IMR-90 (cell line): ENCODE measurements at regions not wholly inside any gene's neighbourhood (a gene's known extent, or its start where the extent isn't known, plus 50 kb on each side); places are given as distances from the start of the nearest gene placed in this dataset.

Source experiments
- ATAC-seq: fragments of 200-7000 bp; cut with Tn5 transposase; 2 replicates; pipeline ENCODE4 v1.9.1; 2020; ENCODE audit warnings: low read depth, mild to moderate bottlenecking, moderate library complexity
- BruUV-seq: library from RNA; stranded (reverse); fragments of 400-500 nt; replicated peaks from 2 replicates; lab custom pipeline; 2021; lab: Mats Ljungman, UMichigan
- CTCF ChIA-PET: fragments of 300-600 bp; formaldehyde crosslinking; extraction: SDS; loops from one replicate; lab custom pipeline; 2021; ENCODE audit warnings: antibody characterized with exemption; lab: Yijun Ruan, JAX
- POLR2A ChIA-PET: fragments of 300-600 bp; sonication (Branson Sonifier 250); formaldehyde crosslinking; loops from one replicate; lab custom pipeline; 2022; ENCODE audit warnings: antibody characterized with exemption; ENCODE audit not compliant: unreplicated experiment; lab: Charles Lee
- DNase-seq: peaks from one replicate; pipeline ENCODE4 v3.0.0; 2013
- H2AFZ ChIP-seq: replicated peaks from 2 replicates; pipeline ENCODE3; 2013; ENCODE audit warnings: low read length, mild to moderate bottlenecking; ENCODE audit not compliant: poor library complexity
- H2AK5ac ChIP-seq: 2 replicates; pipeline ENCODE4 v1.6.1; 2013; ENCODE audit warnings: low read depth, low read length, inconsistent platforms
- H2AK9ac ChIP-seq: replicated peaks from 2 replicates; pipeline ENCODE3; 2013; ENCODE audit warnings: mild to moderate bottlenecking, low read depth, low read length, moderate library complexity; ENCODE audit not compliant: poor library complexity
- H2BK120ac ChIP-seq: 2 replicates; pipeline ENCODE4 v1.6.1; 2013; ENCODE audit warnings: low read depth, low read length, inconsistent platforms
- H2BK15ac ChIP-seq: 3 replicates; pipeline ENCODE4 v1.6.1; 2013; ENCODE audit warnings: low read depth, low read length, inconsistent platforms
- H2BK20ac ChIP-seq: 2 replicates; pipeline ENCODE4 v1.6.1; 2013; ENCODE audit warnings: low read depth, mild to moderate bottlenecking, inconsistent platforms, low read length, moderate library complexity
- H2BK5ac ChIP-seq: 2 replicates; pipeline ENCODE4 v1.6.1; 2013; ENCODE audit warnings: mild to moderate bottlenecking, low read depth, low read length, inconsistent platforms; ENCODE audit not compliant: poor library complexity, severe bottlenecking
- H3K14ac ChIP-seq: replicated peaks from 2 replicates; pipeline ENCODE4 v1.6.1; 2013; ENCODE audit warnings: low read depth, low read length, inconsistent platforms
- H3K18ac ChIP-seq: 2 replicates; pipeline ENCODE4 v1.6.1; 2013; ENCODE audit warnings: low read depth, low read length, control low read depth
- H3K23ac ChIP-seq: 2 replicates; pipeline ENCODE4 v1.6.1; 2013; ENCODE audit warnings: low read depth, low read length, inconsistent platforms
- H3K27ac ChIP-seq: 2 replicates; pipeline ENCODE4 v1.5.1; 2013; ENCODE audit warnings: mild to moderate bottlenecking, control low read depth, low read length; ENCODE audit not compliant: insufficient read depth
- H3K27me3 ChIP-seq: 2 replicates; pipeline ENCODE4 v1.6.1; 2013; ENCODE audit warnings: low read length; ENCODE audit not compliant: control insufficient read depth, insufficient read depth
- H3K36me3 ChIP-seq: 2 replicates; pipeline ENCODE4 v1.6.1; 2013; ENCODE audit warnings: low read length, mixed read lengths; ENCODE audit not compliant: control insufficient read depth, insufficient read depth
- H3K4ac ChIP-seq: 2 replicates; pipeline ENCODE4 v1.6.1; 2013; ENCODE audit warnings: low read depth, low read length, inconsistent platforms
- H3K4me1 ChIP-seq: 2 replicates; pipeline ENCODE4 v1.6.1; 2013; ENCODE audit warnings: low read length, mixed read lengths; ENCODE audit not compliant: control insufficient read depth, insufficient read depth
- H3K4me2 ChIP-seq: 2 replicates; pipeline ENCODE4 v1.6.1; 2013; ENCODE audit warnings: low read depth, mild to moderate bottlenecking, control low read depth, low read length, moderate library complexity
- H3K4me3 ChIP-seq: 2 replicates; pipeline ENCODE4 v1.5.1; 2013; ENCODE audit warnings: low read depth, mild to moderate bottlenecking, control low read depth, low read length, moderate library complexity; ENCODE audit not compliant: insufficient read depth
- H3K56ac ChIP-seq: 2 replicates; pipeline ENCODE4 v1.6.1; 2013; ENCODE audit warnings: low read length, inconsistent platforms; ENCODE audit not compliant: insufficient read depth; ENCODE audit errors: extremely low read depth
- H3K79me1 ChIP-seq, 2 experiments: 2 replicates each; pipeline ENCODE4 v1.6.1; 2013; ENCODE audit warnings: low read length in 2 of 2, inconsistent platforms in 1 of 2, low read depth in 1 of 2
- H3K9ac ChIP-seq: 2 replicates; pipeline ENCODE4 v1.6.1; 2013; ENCODE audit warnings: low read depth, low read length, control low read depth
- H3K9me1 ChIP-seq: 2 replicates; pipeline ENCODE4 v1.6.1; 2013; ENCODE audit warnings: low read length, inconsistent platforms; ENCODE audit not compliant: insufficient read depth
- H3K9me3 ChIP-seq: 2 replicates; pipeline ENCODE4 v1.6.1; 2013; ENCODE audit warnings: low read length; ENCODE audit not compliant: control insufficient read depth, insufficient read depth
- H4K20me1 ChIP-seq: 2 replicates; pipeline ENCODE4 v1.6.1; 2013; ENCODE audit warnings: low read length, inconsistent platforms; ENCODE audit not compliant: insufficient read depth
- H4K5ac ChIP-seq: 2 replicates; pipeline ENCODE4 v1.6.1; 2013; ENCODE audit warnings: mild to moderate bottlenecking, low read depth, low read length, control low read depth
- H4K8ac ChIP-seq, 2 experiments: 2 replicates each; pipeline ENCODE4 v1.6.1; 2013; ENCODE audit warnings: low read depth in 2 of 2, low read length in 2 of 2, control low read depth in 1 of 2, inconsistent platforms in 1 of 2
- H4K91ac ChIP-seq: 2 replicates; pipeline ENCODE4 v1.6.1; 2013; ENCODE audit warnings: low read depth, low read length, inconsistent platforms; ENCODE audit not compliant: insufficient read depth
- NFE2L2 ChIP-seq: fragments of 150-350 bp; IDR thresholded peaks from 2 replicates; pipeline ENCODE4 v1.6.1; 2016; ENCODE audit warnings: low read depth, mild to moderate bottlenecking, low read length
- WGBS, 2 experiments: methylation state at CpG; one replicate each; pipeline versions ENCODE4 v1.1.5 to v1.1.7; 2013; ENCODE audit warnings: missing lambda C conversion rate in 2 of 2; ENCODE audit not compliant: insufficient read length in 1 of 2; ENCODE audit errors: extremely low coverage in 2 of 2; 5-methylcytosine and 5-hydroxymethylcytosine counted together
- dilution Hi-C: fragments of 300-500 bp; cut with HindIII; formaldehyde crosslinking; loops from one replicate; pipeline ENCODE4 v1.14.3; 2018; ENCODE audit warnings: low sequenced_read_pairs; ENCODE audit not compliant: unreplicated experiment
- in situ Hi-C: fragments of 300-500 bp; cut with MboI; formaldehyde crosslinking; loops from 3 replicates; pipeline ENCODE4 v1.14.3; 2019; ENCODE audit warnings: low sequenced_read_pairs, inconsistent platforms, mixed read lengths
- intact Hi-C: fragments of 100-400 bp; cut with micrococcal nuclease; formaldehyde crosslinking; loops from 2 replicates; pipeline ENCODE4 v1.10.0; 2022

DNA sequence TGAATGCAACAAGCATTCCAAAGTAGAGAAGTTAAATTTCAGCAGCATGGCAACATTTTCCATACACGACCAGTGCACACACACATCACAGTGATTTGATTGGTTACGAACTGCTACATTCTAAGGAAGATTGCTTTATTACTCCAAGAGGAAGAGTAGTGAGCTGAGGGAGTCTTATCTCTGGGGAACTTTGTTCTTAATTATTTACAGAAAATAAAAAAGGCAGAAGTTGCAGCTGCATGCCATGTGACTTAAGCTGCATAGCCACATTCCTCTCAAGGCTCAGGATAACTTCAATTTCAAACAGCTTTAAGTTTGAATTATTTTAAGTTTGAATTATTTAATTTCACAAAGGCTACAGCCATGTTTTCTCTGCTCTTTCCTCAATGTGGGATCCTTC, 71.6 kb upstream of the HSPB3 start:
- no peak overlapping the region for H4K8ac ChIP-seq
- WGBS, 2 experiments: no CpG with 5 or more reads among the region's 2 CpGs
- DNase-seq (no peak), ATAC-seq (peak; percentile 56)
- intact Hi-C loops: no loop called here
- H3K18ac ChIP-seq: no peak overlapping the region
- H3K27me3 ChIP-seq: peaks cover under 1% of the 10 kb centered on the region
- H2BK20ac ChIP-seq: no peak overlapping the region
- H3K4ac ChIP-seq: no peak overlapping the region
- no peak overlapping the region for H4K91ac ChIP-seq
- H3K14ac ChIP-seq: no peak overlapping the region
- H3K9me1 ChIP-seq: no peaks in the 10 kb centered on the region
- in situ Hi-C loops: no loop called here
- no peak for TF ChIP-seq NFE2L2
- H3K56ac ChIP-seq: no peak overlapping the region
- dilution Hi-C loops: no loop called here
- H2AK9ac ChIP-seq: no peak overlapping the region
- BruUV-seq: no TSS peak
- H3K9ac ChIP-seq: no peak overlapping the region
- no peak overlapping the region for H2AK5ac ChIP-seq
- no peak overlapping the region for H4K5ac ChIP-seq
- H2BK15ac ChIP-seq: no peak overlapping the region
- no peaks in the 10 kb centered on the region for H3K79me1 ChIP-seq
- no peaks in the 10 kb centered on the region for H4K20me1 ChIP-seq
- POLR2A ChIA-PET: no interaction called here
- no peaks in the 10 kb centered on the region for H3K36me3 ChIP-seq
- H3K4me3 ChIP-seq: no peak overlapping the region
- H3K9me3 ChIP-seq: no peaks in the 10 kb centered on the region
- no peak overlapping the region for H2BK120ac ChIP-seq
- no peak overlapping the region for H2BK5ac ChIP-seq
- H3K27ac ChIP-seq: no peak overlapping the region
- CTCF ChIA-PET: no interaction called here
- H2AFZ ChIP-seq: no peak overlapping the region
- H3K4me1 ChIP-seq: peaks cover 2% of the 10 kb centered on the region
- no peak overlapping the region for H3K4me2 ChIP-seq
- H3K23ac ChIP-seq: no peak overlapping the region
